ENCODE measurements at regions not wholly inside any gene's neighbourhood (a gene's known extent, or its start where the extent isn't known, plus 50 kb on each side); places are given as distances from the start of the nearest gene placed in this dataset.
"Not testable (repeated sequence)": the region's sequence is repeated elsewhere in the genome, so short reads cannot be mapped to it uniquely, and the experiment has no call there.

DNA sequence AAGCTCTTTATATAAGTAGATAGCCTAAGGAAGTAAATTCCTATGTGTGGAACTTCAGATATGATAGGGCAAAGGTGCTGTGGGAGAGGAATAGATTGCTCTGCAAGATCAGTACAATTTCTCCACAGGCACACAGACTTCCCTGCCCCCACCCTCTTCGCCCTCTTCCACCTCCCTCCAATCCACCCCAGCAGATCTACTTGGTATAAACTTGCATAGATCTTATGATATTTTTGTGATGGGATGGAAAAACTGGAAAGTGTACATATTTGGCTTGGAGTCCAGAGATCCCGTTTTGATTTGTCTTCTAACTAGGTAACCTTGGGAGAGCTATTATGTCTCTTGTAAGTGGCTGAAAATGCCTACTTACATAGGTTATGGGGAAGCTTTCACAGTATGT, 586.3 kb upstream of the USP24 start:
- no peak for DNase-seq

DNA sequence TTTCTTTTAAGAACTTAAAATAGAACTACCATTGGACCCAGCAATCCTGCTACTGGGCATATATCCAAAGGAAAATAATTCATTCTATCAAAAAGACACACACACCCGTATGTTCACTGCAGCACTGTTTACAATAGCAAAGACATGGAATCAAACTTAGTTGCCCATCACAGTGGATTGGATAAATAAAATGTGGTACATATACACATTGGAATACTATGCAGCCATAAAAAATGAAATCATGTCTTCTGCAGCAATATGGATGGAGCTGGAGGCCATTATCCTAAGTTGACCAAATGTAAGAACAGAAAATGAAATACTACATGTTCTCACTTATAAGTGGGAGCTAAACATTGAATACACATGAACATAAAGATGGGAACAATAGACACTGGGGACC, 585.3 kb upstream of the USP24 start:
- no peak for DNase-seq

DNA sequence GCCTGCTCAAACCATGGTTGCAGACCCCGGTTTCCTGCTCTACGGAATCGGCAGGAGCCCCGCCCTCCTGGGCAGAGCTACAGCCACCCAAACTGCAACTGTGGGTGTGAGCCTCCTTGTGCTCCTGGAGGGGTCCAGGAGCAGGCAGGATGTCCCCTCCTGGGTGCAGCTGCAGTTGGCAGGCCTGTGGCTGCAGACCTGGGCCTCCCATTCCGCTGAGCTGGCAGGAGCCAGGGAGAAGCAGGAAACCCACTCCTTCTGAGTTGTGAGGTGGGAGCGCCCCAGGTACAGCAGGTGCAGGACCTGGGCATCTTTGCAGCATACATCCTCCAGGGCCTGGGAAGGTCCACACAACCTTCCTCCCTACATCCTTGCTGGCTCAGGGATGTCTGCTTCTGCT, 578.7 kb upstream of the USP24 start:
- DNase-seq: no peak

DNA sequence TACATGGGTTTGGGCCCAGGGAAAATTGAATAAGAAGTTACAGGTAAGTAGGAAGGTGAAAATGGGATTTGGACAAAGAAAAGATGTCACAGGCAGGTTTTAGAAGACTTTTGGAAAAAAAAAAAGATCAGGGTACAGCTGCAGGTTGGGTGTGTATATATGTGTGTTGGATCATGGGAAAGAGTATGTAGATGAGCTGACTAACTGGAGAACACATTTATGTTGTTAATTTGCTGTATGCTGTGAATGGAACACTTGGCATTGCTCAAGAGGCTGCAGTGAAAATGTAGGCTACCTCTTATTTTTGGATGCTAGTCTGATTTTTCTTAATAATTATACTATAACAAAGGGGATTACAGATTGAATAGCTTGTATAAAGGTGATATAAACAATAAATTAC, 577.7 kb upstream of the USP24 start:
- DNase-seq: no peak

DNA sequence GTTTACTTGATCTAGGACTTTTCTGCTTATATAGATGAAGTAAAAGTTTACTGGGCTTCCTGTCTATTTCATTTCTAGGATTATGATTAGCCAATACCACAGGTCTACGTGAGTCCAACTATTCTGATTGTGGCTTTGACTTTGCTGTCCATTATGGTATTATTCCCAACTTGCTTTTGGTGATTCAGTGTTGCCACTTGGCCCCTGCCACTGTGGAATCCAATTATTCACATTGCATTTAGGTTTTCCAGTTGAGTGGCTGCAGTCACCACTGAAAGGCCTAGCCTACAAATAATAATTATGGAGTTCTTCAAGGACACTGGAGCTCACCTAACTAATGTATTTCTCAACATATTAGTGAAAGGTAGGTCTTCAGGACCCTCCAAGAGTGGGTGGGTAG, 574.3 kb upstream of the USP24 start:
- no peak for DNase-seq

DNA sequence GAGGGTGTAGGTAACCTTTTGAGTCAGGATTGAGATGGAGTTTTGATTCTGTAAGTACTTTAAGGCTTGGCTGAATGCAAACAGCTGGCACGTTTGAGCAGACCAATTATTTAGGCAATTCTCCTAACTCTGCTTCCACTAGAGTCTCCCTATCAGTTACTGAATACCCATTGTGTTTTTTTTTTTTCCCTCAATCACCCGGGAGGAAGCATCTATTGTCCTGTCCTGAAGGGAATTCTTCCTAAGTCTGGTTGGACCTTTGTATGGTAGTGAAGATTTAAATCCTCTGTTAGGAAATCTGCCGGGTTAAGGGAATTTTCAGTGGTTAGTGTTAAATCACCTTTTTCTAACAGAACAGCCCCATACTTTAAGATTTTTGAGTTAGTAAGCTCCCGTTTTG, 571.2 kb upstream of the USP24 start:
- DNase-seq: no peak

DNA sequence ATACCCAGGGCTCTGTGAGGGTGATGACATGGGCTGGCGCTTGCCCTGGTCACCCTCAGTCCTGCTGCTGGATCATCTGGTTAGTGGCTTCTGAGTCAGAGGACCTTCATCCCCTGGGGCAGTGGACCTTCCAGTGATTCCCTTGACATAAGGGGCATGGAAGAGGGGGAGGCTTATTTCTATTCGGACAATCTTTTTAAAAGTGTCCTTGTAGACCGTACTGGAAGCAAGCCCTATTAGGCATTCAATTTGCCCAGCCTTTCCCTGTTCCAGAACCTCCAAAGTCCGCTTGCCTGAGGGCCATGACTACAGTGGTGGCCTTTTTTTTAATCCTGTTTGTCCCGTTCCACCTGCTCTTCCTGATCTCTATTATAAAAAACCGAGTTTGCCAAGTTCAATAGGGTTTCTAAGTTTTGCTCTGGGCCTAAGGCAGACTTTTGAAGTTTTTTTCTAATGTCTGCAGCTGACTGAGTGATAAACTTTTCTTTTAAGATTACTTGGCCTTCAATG, 569.8 kb upstream of the USP24 start:
- DNase-seq: not testable (repeated sequence)

DNA sequence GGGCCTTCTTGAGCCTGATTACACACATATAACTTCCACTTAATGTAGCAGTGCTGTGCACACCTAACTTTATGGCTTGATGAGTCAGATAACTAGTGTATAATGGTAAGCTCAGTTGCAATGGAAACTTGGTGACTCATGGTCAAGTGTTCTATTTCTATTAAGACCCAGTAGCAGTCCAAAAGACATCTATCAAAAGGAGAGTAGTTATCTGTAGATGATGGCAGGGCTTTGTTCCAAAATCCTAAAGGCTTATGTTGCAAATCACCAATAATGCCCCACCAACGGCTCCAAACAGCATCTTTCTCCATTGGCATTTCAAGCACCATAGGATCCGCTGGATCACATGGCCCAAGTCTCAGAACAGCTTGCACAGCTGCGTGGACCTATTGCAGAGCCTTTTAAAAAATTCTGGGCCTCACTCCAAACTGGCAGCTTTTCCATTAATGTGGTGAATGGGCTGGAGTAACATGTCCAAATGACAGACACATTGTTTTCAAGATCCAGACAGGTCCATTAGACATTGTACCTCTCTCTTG, 566.8 kb upstream of the USP24 start:
- DNase-seq: peak in 3 of 56 donors; percentile 1 to 13 (median 3)

DNA sequence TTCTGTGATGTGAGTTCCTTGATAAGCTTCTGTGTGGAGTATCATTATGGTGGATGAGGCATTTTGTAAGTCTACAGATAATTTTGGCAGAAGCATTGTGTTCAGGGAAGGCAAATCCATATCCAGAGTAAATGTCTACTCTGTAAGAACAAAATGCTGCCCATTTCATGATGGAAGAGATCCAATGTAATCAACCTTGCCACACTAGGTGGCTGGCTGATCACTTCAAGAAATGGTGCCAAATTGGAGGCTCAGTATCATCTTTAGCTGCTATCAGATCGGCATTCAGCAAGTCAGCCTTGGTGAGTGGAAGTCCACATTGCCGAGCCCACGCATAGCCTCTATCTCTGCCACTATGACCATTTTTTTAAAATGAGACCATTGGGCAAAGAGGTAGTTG, 565.8 kb upstream of the USP24 start:
- no peak for DNase-seq

DNA sequence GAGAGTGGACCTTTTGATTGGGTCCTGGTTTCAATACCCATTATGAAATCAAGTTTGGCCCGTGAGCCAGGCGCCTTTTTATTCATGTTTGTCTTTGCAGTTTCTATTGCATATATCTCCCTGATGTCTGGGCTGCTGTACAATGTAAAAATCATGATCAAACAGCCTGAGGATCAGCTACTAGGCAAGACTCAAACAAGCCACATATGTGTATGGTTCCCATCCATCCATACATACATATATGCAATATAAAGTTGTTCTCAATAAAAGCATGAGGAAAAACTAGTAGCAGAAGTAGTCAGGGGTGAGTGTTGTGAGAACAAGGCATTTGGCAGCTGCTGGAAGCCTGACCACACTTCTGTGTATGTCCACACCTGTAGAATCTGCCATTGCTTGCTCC, 562.4 kb upstream of the USP24 start:
- DNase-seq: no peak

DNA sequence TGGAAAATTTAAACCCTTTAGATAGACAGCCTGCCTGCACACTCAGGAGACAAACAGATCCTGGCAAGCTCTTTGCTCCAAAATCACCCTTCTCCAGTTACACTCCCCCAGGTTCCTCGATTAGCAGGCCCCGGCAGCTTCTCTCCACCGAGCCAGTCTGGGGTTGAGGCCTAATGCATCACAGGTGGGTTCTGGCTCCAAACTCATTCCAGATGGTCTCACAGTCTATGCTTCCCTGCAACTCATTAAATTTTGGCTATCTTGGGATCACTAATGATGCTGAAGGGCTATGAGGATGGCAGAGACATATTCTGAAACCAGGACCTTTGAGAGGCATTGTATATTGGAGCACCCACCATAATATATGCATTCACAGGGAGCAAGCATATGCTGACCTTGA, 559.8 kb upstream of the USP24 start:
- no peak for DNase-seq

DNA sequence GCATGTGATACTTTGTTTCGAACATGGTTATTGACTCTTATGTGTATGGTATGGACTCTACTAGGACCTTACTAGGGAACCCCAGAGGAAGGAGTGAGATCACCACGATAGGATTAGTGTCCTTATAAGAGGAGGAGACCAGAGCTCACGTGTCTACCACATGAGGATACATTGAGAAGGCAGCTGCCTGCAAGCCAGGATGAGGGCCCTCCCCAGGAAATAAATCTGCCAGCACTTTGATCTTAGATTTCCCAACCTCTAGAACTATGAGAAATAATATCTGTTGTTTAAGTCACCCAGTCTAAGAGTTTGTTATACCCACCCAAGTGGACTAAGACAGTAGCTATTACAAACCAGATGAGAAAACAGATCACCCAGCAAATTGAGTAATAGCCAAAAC, 559.3 kb upstream of the USP24 start:
- DNase-seq: no peak

DNA sequence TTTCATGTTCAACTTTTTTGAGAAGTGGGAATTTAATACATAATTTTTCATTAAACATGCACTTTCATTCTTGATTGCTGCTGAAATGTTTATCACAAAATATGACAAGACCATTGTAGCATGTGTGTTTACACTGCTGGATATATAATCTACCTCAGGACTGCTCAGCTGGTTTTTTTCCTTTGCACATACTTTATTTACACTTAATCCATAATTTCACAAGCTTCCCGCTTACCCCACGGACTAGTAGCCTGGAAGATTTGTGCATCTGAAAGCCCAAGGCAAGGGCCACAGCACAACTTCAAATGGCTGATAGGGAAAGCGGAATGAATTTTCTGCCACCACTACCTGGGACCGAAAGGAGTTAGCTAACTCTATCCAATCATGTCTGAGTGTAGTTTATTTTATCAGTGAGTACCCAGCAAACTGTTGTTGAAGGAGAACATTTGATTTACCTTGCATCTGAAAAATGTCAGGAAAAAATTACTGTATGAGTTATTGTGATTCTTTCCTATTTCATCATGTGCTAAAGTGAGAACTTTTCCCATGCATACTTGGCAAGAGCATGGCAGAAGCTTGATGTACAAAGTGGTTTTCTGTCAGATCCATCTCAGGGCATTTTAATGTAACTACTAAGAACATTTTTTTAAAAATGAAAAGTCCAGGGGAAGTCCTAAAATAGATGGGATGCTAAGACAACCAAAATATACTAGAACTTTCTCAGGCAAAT, 558.2 kb upstream of the USP24 start:
- DNase-seq: no peak

DNA sequence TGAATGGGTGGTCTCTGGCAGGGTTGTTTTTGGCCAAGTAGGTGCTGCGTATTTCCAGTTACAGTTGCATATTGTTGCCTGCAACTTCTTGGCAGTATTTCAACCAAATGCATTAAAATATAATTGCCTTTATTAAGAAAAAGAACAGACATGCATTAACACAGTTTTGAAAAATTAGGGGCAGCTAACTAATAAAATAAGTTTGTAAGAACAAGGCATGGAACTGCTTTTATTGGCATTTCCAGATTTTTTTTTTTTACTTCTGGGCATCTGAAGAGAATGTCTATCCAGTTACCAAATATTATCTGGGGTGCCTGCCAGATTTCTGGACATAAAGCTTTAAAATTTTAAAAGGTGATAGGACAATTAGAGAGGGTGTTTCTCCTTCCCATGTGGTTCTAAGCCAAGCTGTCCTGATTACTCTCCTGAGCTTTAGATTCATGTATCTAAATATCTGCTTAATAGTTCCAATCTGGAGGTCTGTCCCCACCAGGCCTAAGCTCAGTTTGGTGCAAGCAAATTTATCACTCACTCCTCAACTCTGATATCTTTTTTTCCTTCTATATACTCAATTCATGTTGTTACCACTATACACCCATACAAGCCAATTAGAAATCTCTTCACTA, 553.3 kb upstream of the USP24 start:
- no peak for DNase-seq

DNA sequence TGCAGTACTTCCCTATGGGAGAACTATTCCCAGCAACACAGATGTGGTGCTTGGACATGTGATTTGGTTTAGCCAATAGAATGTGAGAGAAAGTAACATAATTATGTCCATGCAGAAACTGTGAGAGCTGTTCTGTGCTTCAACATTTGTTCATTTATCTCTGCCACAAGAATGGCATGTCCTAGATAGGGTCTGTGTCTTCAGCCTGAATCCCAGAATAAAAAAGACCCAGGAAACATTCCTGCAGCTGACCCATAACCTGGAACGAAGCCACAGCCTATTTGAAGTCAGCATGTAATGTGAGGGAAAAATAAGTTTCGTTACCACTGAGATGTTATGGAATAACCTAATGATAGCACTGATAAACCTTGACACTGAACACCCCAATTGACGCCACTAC, 552.0 kb upstream of the USP24 start:
- DNase-seq: no peak

DNA sequence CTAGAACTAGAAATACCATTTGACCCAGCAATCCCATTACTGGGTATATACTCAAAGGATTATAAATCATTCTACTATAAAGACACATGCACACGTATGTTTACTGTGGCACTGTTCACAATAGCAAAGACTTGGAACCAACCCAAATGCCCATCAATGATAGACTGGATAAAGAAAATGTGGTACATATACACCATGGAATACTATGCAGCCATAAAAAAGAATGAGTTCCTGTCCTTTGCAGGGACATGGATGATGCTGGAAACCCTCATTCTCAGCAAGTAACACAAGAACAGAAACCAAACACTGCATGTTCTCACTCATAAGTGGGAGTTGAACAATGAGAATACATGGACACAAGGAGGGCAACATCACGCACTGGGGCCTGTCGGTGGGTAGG, 550.3 kb upstream of the USP24 start:
- DNase-seq: not testable (repeated sequence)

DNA sequence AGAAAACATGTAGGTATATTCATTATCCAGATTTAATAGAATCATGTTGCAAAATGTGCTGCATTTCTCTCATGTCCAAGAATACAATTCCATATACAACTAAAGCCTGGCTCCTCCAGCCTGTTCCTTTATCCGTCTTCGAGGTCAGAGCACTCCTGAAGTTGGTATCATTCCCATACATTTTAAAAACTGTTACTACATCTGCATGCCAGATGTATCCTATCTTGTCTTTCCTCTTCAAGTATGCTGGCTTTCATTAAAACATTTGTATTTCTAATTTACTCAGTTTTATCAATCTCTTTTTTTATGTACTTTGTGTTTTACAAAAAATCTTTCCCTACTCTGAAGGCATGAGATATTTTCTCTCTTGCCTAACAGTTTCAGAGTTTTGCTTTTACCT, 536.6 kb upstream of the USP24 start:
- no peak for DNase-seq

DNA sequence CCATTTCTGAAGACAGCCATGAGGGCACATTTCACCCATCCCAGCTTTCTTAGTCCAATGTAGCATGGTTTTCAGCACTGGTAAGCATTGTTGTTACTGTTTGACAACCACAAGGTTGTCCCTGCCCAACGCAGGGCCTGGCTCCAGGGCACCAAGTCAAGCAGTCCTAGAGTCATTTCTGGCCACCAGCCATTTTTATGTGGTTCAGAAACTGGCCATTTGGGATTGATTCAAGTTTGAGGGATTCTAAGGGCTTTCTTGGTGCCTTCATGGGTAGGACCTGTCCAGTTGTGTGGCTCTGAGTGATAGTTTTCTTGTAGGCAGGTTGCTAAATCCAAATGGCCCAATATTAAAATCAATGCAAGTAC, 535.4 kb upstream of the USP24 start:
- DNase-seq: no peak

DNA sequence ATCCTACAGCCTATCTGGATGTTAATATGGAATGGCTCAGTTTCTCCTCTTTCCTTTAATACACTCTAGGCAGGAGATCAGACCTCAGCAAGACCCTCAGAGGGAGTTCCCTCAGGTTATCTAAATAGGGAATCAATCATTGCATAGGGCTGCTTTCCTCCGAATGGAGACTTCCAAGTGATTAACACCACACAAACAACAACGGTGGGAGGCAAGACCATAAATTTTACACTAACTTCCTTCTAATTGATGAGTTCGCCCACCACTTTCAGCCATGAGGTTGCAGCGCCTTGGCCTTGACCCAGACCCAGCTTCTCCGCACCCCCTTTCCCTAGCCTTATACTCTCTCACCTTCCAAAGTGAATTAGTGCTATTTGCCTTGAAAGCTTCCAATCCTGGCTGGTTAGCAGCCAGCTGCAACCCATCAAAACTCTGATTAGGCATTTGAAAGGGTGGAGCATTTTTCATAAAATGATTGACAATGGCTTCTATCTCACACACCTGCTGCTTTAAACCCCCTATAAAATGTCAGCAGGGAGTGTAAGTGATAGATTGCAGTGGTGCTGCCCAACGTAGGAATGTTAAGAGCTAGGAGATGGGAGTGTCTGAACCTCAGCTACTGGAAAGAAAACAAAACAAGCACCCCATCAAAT, 534.9 kb upstream of the USP24 start:
- no peak for DNase-seq

DNA sequence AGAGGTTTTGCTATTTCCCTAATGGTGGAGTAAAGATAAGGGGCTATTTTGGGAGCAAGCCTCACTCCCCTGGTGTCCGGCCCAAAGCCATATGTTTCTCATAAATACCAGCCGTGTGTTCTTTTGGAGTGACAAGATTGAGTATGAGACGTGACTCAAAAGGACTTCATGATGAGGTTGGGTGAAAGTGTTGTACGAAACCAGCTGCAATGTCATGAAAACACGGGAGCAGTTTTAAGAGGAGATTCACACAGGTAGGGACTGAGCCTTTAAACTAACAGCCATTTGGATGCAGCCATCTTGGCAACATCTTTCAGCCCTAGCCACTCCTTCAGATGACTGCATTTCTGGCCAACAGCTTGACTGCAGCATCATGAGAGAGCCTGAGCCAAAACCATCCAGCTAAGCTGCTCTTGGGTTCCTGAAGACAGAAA, 532.3 kb upstream of the USP24 start:
- DNase-seq: no peak

DNA sequence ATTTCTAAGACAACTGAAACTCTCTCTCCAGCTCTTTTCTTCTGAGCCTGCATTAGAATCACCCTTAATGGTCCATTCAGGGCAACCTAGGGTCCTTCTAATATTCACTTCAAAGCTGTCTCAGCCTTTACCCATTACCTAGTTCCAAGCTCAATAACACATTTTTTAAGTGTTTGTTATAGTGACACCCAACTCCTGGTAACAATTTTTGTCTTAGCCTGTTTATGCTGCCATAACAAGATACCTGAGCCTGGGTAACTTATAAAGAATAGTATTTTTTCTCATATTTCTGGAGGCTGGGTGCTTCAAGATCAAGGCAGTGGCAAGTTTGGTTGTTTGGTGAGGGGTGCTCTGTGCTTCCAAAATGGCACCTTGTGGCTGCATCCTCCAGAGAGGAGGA, 531.5 kb upstream of the USP24 start:
- DNase-seq: no peak

DNA sequence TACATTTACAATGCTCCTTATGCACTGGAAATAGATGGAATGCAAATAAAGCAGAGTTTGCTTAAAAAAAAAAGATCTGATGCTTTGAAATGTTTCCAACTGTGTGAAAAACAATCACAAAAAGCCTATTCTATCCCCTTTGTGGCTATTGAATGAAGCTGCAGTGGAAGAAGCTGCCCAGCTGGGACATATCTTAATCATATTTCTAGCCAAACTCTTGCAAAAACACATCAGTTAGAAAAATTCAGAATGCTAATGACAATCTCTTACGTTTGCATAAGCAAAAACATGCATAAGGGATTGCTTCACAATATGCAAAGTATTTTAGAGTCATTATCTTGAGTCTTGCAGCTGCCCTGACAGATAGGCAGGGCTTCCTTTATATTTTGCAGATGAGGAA, 526.4 kb upstream of the USP24 start:
- no peak for DNase-seq

DNA sequence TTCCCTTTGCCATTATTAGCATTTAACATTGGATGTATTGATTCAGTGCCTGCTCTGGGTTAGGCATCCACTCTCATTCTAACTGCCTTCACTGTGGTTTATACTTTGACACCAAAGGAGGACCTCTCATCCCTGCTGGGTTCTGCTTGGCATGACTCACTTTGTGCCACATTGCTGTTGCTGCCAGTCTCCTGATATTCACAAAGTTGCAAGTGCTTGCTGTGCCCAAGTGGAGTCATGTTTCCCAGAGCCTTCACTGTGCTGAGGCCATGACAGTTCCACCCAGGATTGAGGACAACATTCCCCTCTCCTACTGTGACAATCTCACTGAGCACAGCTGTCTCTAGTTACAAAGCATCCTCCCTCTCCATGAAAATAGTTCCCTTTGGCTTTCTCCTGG, 519.9 kb upstream of the USP24 start:
- no peak for DNase-seq
